GM18511 (cell line): ENCODE measurements at regions not wholly inside any gene's neighbourhood (a gene's known extent, or its start where the extent isn't known, plus 50 kb on each side); places are given as distances from the start of the nearest gene placed in this dataset.

Experiments used
- ATAC-seq: cut with Tn5 transposase; IDR thresholded peaks from one replicate; pipeline ENCODE4 v1.9.1; 2021; ENCODE audit warnings: mild to moderate bottlenecking, moderate library complexity; ENCODE audit not compliant: unreplicated experiment

GRCh38 chr1:55575571-55576279, 360.6 kb upstream of the USP24 start:
- ATAC-seq, result no peak

GRCh38 chr1:55574691-55575225, 359.6 kb upstream of the USP24 start:
- ATAC-seq, result no peak

GRCh38 chr1:55572878-55573734, 357.9 kb upstream of the USP24 start:
- ATAC-seq, result no peak

- no peak for ATAC-seq
These were observed 356.6 kb upstream of the USP24 start for GRCh38 chr1:55571767-55572166.

- ATAC-seq, result no peak
These were observed 354.3 kb upstream of the USP24 start for GRCh38 chr1:55569417-55569816.

- no peak for ATAC-seq
These were observed 353.6 kb upstream of the USP24 start for GRCh38 chr1:55568732-55569131.

GRCh38 chr1:55560266-55560665, 345.1 kb upstream of the USP24 start:
- ATAC-seq, result no peak

DNA sequence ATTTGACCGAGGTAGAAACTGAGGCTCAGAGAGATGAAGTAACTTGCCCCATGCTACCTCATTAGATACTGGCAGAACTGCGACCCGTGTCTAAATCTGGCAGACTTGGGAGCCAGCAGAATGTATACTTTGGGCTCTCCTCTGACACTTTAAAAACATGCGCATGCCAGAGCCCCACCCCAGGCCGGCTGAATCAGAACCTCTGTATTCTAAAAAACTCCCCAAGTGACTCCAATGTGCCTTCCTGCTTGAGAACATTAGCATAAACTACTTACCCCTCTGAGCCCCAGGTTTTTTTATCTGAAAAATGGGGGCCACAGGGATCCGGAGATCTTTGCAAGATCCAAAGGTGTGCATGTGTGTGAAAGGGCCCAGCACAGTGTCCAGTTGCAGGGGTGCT, 344.7 kb upstream of the USP24 start:
- no peak for ATAC-seq

DNA sequence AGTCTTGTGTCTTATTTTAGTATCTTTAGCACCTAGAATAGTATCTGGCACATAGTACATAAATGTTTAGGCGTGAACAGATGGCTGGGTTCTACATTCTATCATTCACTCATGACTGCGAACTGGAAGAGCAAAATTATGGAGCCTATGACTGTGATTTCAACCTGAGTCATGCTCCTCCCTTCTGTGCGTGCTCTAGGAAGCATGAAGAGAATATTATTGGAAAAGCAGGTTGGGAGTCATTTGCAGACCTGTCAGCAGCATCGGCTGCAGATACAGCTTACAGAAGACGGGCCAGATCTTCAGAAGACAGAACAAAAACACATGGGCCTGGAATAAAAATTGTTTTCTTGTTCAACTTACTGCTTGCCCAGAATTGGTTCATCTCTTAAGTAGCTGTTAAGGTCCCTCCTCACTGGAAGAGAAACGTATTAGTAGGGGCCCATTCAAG, 344.0 kb upstream of the USP24 start:
- no peak for ATAC-seq

DNA sequence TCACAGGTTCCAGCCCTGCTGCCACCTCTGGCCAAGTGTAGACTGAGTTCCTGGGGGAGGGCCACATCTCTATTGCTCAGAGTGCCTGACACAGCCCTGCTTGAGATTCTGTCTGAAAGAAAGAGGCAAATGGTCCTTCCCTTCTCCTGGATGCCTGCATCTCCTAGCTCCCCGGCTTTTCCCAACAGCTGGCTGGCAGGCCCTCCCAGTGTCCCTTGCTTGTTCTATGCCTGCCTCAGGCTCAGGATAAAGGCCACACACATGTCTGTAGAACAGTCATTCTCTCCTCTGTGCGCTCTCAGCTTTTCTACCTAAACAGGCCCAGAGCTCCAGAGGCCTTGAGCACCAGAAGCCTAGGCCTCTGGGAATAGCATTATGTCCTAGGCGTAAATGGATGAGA, 343.4 kb upstream of the USP24 start:
- ATAC-seq, result no peak

- ATAC-seq, result no peak
These were observed 341.0 kb upstream of the USP24 start for GRCh38 chr1:55555956-55556725.

GRCh38 chr1:55554611-55555010, 339.4 kb upstream of the USP24 start:
- ATAC-seq, result no peak

- no peak for ATAC-seq
These were observed 337.5 kb upstream of the USP24 start for GRCh38 chr1:55552636-55553035.

GRCh38 chr1:55547405-55547804, 332.2 kb upstream of the USP24 start:
- no peak for ATAC-seq

- ATAC-seq, result no peak
These were observed 331.4 kb upstream of the USP24 start for GRCh38 chr1:55546553-55546952.

GRCh38 chr1:55544826-55545225, 329.7 kb upstream of the USP24 start:
- no peak for ATAC-seq

DNA sequence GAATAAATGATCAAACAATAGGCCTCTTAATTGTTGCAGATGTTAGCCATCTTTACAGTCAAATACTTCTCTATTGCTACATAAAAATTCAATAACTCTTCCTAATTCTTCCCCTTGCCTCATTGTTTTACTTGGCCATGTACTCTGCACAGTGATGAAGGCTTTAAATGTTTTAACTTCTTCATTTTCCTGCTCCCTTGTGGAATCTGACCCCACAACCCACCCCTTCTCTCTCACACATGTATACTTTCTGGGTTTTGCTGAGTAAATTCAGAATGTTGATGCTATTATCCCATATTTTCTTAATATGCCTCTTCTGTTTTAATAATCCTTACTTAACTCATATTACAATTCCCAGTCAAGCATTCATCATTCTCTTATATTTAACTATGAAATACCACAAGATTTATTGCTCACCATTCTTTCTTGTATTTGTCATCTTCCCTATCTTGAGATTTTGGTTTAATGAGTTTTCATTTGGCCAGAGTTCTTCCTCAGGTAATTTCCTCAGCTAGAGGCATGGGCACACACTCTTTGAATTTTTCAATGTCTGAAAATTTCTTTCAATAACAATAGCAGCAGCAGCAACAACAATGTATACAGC, 327.8 kb upstream of the USP24 start:
- no peak for ATAC-seq

- ATAC-seq, result no peak
These were observed 326.1 kb upstream of the USP24 start for GRCh38 chr1:55541296-55541695.

- no peak for ATAC-seq
These were observed 324.7 kb upstream of the USP24 start for GRCh38 chr1:55539652-55540512.

- ATAC-seq, result no peak
These were observed 323.3 kb upstream of the USP24 start for GRCh38 chr1:55538428-55538827.
